Neural progenitor cell (in vitro differentiated cells): ENCODE measurements at regions not wholly inside any gene's neighbourhood (a gene's known extent, or its start where the extent isn't known, plus 50 kb on each side); places are given as distances from the start of the nearest gene placed in this dataset.

ENCODE experiments used
- CTCF ChIP-seq: fragments of 200-600 bp; sonication (generic); IDR thresholded peaks from 2 replicates; pipeline ENCODE4 v1.5.1; 2017; ENCODE audit warnings: antibody characterized with exemption, mild to moderate bottlenecking
- EZH2phosphoT487 ChIP-seq: fragments of 200-600 bp; sonication (generic); IDR thresholded peaks from 2 replicates; pipeline ENCODE4 v1.6.1; 2017; ENCODE audit warnings: antibody characterized with exemption

GRCh38 chr3:116809208-116809607 is 99.6 kb downstream of the TUSC7 start:
- TF ChIP-seq CTCF (no peak), EZH2phosphoT487 (no peak)
